ENCODE measurements at regions not wholly inside any gene's neighbourhood (a gene's known extent, or its start where the extent isn't known, plus 50 kb on each side); places are given as distances from the start of the nearest gene placed in this dataset.

- Histone ChIP-seq H3K36me3 (no peaks in the 10 kb centered on the region), H3K9me3 (ENCODE audit: severe bottlenecking) (no peaks in the 10 kb centered on the region), H3K27ac (no peak overlapping the region), H3K27me3 (ENCODE audit: insufficient read depth, low read depth, severe bottlenecking) (no peaks in the 10 kb centered on the region), H3K4me3 (ENCODE audit: low read depth, low read length) (no peak overlapping the region)
- no peak for DNase-seq
- no peak for TF ChIP-seq CTCF (IDR thresholded peaks at IDR 0.05; ENCODE audit: low read depth, low read length)
Observed at GRCh38 chr1:157412308-157412707, 140.0 kb downstream of the FCRL5 start.

DNA sequence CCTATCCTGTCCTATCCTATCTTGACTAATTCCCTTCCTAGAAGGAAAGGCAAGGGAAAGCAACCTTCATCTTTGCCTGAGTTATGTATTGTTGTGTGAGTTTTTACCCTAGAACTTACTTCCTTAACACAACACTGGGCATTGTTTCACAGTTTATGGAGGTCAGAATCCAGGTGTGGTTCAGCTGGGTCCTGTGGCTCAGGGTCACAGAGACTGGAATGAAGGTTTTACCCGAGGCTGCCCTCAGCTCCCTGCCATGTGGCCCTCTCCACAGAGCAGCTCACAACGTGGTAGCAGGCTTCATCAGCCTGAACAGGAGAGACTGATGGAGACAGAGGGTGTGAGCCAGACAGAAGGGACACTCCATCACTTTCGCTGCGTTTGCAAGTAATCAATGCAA, 140.5 kb downstream of the FCRL5 start:
- Histone ChIP-seq H3K27me3 (ENCODE audit: insufficient read depth, low read depth, severe bottlenecking) (no peaks in the 10 kb centered on the region), H3K36me3 (no peaks in the 10 kb centered on the region), H3K9me3 (ENCODE audit: severe bottlenecking) (no peaks in the 10 kb centered on the region), H3K4me3 (ENCODE audit: low read depth, low read length) (no peak overlapping the region), H3K27ac (no peak overlapping the region)
- TF ChIP-seq CTCF (IDR thresholded peaks at IDR 0.05; ENCODE audit: low read depth, low read length): no peak
- no peak for DNase-seq

GRCh38 chr1:157411064-157411463, 141.3 kb downstream of the FCRL5 start:
- no peak for TF ChIP-seq CTCF (IDR thresholded peaks at IDR 0.05; ENCODE audit: low read depth, low read length)
- Histone ChIP-seq H3K36me3 (no peaks in the 10 kb centered on the region), H3K4me3 (ENCODE audit: low read depth, low read length) (no peak overlapping the region), H3K9me3 (ENCODE audit: severe bottlenecking) (no peaks in the 10 kb centered on the region), H3K27ac (no peak overlapping the region), H3K27me3 (ENCODE audit: insufficient read depth, low read depth, severe bottlenecking) (no peaks in the 10 kb centered on the region)
- no peak for DNase-seq

GRCh38 chr1:157410457-157410856, 141.9 kb downstream of the FCRL5 start:
- Histone ChIP-seq H3K4me3 (ENCODE audit: low read depth, low read length) (no peak overlapping the region), H3K9me3 (ENCODE audit: severe bottlenecking) (no peaks in the 10 kb centered on the region), H3K27me3 (ENCODE audit: insufficient read depth, low read depth, severe bottlenecking) (no peaks in the 10 kb centered on the region), H3K27ac (no peak overlapping the region), H3K36me3 (no peaks in the 10 kb centered on the region)
- TF ChIP-seq CTCF (IDR thresholded peaks at IDR 0.05; ENCODE audit: low read depth, low read length): no peak
- DNase-seq: no peak

- no peak for DNase-seq
- Histone ChIP-seq H3K4me3 (ENCODE audit: low read depth, low read length) (no peak overlapping the region), H3K9me3 (ENCODE audit: severe bottlenecking) (no peaks in the 10 kb centered on the region), H3K27ac (no peak overlapping the region), H3K36me3 (no peaks in the 10 kb centered on the region), H3K27me3 (ENCODE audit: insufficient read depth, low read depth, severe bottlenecking) (no peaks in the 10 kb centered on the region)
- no peak for TF ChIP-seq CTCF (IDR thresholded peaks at IDR 0.05; ENCODE audit: low read depth, low read length)
Observed at GRCh38 chr1:157409927-157410326, 142.4 kb downstream of the FCRL5 start.

DNA sequence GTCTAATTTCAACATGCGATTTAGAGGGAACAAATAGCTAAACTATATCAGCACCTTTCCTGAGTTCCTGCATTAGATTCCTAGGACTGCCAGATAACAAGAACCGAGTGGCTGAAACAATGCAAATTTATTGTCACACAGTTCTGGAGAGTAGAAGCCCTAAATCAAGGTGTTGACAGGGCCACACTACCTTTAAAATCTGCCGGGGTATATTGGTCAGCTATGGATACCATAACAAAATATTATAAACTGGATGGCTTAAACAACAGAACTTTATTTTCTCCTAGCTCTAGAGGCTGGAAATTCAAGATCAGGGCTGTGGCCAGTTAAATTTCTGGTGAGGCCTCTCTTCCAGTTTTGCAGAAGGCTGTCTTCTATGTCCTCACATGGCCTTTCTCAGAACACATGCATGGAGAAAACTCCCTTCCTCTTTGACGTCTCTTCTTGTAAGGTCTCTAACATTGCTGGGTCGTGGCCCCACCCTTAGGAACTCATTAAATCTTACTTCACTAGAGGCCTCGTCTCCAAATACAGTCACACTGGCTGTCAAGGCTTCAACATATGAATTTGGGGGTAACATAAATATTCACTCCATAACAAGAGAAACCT, 144.3 kb downstream of the FCRL5 start:
- Histone ChIP-seq H3K27ac (no peak overlapping the region), H3K9me3 (ENCODE audit: severe bottlenecking) (no peaks in the 10 kb centered on the region), H3K4me3 (ENCODE audit: low read depth, low read length) (no peak overlapping the region), H3K27me3 (ENCODE audit: insufficient read depth, low read depth, severe bottlenecking) (no peaks in the 10 kb centered on the region), H3K36me3 (no peaks in the 10 kb centered on the region)
- DNase-seq: no peak
- TF ChIP-seq CTCF (IDR thresholded peaks at IDR 0.05; ENCODE audit: low read depth, low read length): no peak

Measured in WERI-Rb-1 (cell line).